ENCODE measurements at regions not wholly inside any gene's neighbourhood (a gene's known extent, or its start where the extent isn't known, plus 50 kb on each side); places are given as distances from the start of the nearest gene placed in this dataset.

DNA sequence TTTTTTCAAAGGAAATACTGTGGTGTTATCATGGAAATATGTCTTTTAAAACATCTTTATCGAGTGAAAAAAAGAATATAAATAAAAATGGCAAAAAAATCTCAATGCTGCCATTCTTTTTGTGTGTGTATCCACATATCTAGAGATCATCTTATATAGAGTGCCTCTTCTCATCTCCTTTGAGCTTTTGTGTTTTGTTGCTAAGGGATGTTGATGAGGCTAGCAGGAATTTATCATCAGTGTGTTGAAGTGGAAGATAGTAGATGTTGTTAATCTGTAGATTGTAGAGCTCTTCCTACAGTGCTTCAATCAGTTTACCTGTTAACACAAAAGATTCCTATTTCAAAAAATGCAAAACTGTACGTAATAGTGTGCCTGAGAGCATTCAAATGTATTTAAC, 1738.0 kb upstream of the SEL1L start:
- TF ChIP-seq, protein P1, sequence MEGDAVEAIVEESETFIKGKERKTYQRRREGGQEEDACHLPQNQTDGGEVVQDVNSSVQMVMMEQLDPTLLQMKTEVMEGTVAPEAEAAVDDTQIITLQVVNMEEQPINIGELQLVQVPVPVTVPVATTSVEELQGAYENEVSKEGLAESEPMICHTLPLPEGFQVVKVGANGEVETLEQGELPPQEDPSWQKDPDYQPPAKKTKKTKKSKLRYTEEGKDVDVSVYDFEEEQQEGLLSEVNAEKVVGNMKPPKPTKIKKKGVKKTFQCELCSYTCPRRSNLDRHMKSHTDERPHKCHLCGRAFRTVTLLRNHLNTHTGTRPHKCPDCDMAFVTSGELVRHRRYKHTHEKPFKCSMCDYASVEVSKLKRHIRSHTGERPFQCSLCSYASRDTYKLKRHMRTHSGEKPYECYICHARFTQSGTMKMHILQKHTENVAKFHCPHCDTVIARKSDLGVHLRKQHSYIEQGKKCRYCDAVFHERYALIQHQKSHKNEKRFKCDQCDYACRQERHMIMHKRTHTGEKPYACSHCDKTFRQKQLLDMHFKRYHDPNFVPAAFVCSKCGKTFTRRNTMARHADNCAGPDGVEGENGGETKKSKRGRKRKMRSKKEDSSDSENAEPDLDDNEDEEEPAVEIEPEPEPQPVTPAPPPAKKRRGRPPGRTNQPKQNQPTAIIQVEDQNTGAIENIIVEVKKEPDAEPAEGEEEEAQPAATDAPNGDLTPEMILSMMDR (conservative IDR thresholded peaks at IDR 0.05; ENCODE audit: low read depth in 2 of 2): no peak
- TF ChIP-seq EZH2phosphoT487 (IDR thresholded peaks at IDR 0.05; ENCODE audit: unreplicated experiment) (no peak), EZH2 (IDR thresholded peaks at IDR 0.05; ENCODE audit: low read depth, unreplicated experiment) (no peak), CREB1 (CRISPR knock-in tag; IDR thresholded peaks at IDR 0.05; ENCODE audit: low read depth) (no peak), JUNB (IDR thresholded peaks at IDR 0.05; ENCODE audit: unreplicated experiment) (no peak), POLR2AphosphoS5 (IDR thresholded peaks at IDR 0.05; ENCODE audit: low read depth) (no peak), STAT1 (IDR thresholded peaks at IDR 0.05; ENCODE audit: unreplicated experiment) (no peak)
- TF ChIP-seq, protein P2, sequence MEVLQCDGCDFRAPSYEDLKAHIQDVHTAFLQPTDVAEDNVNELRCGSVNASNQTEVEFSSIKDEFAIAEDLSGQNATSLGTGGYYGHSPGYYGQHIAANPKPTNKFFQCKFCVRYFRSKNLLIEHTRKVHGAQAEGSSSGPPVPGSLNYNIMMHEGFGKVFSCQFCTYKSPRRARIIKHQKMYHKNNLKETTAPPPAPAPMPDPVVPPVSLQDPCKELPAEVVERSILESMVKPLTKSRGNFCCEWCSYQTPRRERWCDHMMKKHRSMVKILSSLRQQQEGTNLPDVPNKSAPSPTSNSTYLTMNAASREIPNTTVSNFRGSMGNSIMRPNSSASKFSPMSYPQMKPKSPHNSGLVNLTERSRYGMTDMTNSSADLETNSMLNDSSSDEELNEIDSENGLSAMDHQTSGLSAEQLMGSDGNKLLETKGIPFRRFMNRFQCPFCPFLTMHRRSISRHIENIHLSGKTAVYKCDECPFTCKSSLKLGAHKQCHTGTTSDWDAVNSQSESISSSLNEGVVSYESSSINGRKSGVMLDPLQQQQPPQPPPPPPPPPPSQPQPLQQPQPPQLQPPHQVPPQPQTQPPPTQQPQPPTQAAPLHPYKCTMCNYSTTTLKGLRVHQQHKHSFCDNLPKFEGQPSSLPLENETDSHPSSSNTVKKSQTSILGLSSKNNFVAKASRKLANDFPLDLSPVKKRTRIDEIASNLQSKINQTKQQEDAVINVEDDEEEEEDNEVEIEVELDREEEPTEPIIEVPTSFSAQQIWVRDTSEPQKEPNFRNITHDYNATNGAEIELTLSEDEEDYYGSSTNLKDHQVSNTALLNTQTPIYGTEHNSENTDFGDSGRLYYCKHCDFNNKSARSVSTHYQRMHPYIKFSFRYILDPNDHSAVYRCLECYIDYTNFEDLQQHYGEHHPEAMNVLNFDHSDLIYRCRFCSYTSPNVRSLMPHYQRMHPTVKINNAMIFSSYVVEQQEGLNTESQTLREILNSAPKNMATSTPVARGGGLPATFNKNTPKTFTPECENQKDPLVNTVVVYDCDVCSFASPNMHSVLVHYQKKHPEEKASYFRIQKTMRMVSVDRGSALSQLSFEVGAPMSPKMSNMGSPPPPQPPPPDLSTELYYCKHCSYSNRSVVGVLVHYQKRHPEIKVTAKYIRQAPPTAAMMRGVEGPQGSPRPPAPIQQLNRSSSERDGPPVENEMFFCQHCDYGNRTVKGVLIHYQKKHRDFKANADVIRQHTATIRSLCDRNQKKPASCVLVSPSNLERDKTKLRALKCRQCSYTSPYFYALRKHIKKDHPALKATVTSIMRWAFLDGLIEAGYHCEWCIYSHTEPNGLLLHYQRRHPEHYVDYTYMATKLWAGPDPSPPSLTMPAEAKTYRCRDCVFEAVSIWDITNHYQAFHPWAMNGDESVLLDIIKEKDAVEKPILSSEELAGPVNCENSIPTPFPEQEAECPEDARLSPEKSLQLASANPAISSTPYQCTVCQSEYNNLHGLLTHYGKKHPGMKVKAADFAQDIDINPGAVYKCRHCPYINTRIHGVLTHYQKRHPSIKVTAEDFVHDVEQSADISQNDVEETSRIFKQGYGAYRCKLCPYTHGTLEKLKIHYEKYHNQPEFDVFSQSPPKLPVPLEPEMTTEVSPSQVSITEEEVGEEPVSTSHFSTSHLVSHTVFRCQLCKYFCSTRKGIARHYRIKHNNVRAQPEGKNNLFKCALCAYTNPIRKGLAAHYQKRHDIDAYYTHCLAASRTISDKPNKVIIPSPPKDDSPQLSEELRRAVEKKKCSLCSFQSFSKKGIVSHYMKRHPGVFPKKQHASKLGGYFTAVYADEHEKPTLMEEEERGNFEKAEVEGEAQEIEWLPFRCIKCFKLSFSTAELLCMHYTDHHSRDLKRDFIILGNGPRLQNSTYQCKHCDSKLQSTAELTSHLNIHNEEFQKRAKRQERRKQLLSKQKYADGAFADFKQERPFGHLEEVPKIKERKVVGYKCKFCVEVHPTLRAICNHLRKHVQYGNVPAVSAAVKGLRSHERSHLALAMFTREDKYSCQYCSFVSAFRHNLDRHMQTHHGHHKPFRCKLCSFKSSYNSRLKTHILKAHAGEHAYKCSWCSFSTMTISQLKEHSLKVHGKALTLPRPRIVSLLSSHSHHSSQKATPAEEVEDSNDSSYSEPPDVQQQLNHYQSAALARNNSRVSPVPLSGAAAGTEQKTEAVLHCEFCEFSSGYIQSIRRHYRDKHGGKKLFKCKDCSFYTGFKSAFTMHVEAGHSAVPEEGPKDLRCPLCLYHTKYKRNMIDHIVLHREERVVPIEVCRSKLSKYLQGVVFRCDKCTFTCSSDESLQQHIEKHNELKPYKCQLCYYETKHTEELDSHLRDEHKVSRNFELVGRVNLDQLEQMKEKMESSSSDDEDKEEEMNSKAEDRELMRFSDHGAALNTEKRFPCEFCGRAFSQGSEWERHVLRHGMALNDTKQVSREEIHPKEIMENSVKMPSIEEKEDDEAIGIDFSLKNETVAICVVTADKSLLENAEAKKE (CRISPR knock-in tag; IDR thresholded peaks at IDR 0.05): no peak
- TF ChIP-seq, protein P3, sequence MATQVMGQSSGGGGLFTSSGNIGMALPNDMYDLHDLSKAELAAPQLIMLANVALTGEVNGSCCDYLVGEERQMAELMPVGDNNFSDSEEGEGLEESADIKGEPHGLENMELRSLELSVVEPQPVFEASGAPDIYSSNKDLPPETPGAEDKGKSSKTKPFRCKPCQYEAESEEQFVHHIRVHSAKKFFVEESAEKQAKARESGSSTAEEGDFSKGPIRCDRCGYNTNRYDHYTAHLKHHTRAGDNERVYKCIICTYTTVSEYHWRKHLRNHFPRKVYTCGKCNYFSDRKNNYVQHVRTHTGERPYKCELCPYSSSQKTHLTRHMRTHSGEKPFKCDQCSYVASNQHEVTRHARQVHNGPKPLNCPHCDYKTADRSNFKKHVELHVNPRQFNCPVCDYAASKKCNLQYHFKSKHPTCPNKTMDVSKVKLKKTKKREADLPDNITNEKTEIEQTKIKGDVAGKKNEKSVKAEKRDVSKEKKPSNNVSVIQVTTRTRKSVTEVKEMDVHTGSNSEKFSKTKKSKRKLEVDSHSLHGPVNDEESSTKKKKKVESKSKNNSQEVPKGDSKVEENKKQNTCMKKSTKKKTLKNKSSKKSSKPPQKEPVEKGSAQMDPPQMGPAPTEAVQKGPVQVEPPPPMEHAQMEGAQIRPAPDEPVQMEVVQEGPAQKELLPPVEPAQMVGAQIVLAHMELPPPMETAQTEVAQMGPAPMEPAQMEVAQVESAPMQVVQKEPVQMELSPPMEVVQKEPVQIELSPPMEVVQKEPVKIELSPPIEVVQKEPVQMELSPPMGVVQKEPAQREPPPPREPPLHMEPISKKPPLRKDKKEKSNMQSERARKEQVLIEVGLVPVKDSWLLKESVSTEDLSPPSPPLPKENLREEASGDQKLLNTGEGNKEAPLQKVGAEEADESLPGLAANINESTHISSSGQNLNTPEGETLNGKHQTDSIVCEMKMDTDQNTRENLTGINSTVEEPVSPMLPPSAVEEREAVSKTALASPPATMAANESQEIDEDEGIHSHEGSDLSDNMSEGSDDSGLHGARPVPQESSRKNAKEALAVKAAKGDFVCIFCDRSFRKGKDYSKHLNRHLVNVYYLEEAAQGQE (IDR thresholded peaks at IDR 0.05; ENCODE audit: unreplicated experiment): no peak
- TF ChIP-seq, protein P4, sequence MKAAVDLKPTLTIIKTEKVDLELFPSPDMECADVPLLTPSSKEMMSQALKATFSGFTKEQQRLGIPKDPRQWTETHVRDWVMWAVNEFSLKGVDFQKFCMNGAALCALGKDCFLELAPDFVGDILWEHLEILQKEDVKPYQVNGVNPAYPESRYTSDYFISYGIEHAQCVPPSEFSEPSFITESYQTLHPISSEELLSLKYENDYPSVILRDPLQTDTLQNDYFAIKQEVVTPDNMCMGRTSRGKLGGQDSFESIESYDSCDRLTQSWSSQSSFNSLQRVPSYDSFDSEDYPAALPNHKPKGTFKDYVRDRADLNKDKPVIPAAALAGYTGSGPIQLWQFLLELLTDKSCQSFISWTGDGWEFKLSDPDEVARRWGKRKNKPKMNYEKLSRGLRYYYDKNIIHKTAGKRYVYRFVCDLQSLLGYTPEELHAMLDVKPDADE (IDR thresholded peaks at IDR 0.05): no peak

Measured in GM23338 (cell line).